AG04450 (cell line): ENCODE measurements at regions not wholly inside any gene's neighbourhood (a gene's known extent, or its start where the extent isn't known, plus 50 kb on each side); places are given as distances from the start of the nearest gene placed in this dataset.

Experiments
- CTCF ChIA-PET: fragments of 300-600, 350-600 bp; formaldehyde crosslinking; extraction: SDS; loops from one replicate; lab custom pipeline; 2022; ENCODE audit warnings: antibody characterized with exemption, inconsistent platforms; lab: Charles Lee
- POLR2A ChIA-PET: fragments of 350-600 bp; formaldehyde crosslinking; extraction: SDS; loops from one replicate; lab custom pipeline; 2021; ENCODE audit warnings: antibody characterized with exemption, inconsistent platforms; lab: Yijun Ruan, JAX
- DNase-seq: peaks from one replicate; pipeline ENCODE4 v3.0.0-alpha.2; 2011; ENCODE audit warnings: low read depth, low spot score
- H3K27ac ChIP-seq: one replicate; pipeline ENCODE4 v1.5.1; 2012; ENCODE audit warnings: low read depth, low read length, control low read depth
- H3K27me3 ChIP-seq: one replicate; pipeline ENCODE4 v1.6.0; 2012; ENCODE audit warnings: low read length; ENCODE audit not compliant: control insufficient read depth, insufficient read depth
- H3K4me3 ChIP-seq: 2 replicates; pipeline ENCODE4 v1.5.1; 2011; ENCODE audit warnings: mild to moderate bottlenecking, low read depth, low read length, control low read depth
- H3K9me3 ChIP-seq: 2 replicates; pipeline ENCODE4 v1.5.1; 2012; ENCODE audit warnings: low read length; ENCODE audit not compliant: control insufficient read depth, insufficient read depth
- TF ChIP-seq, protein P1 (sequence below): IDR thresholded peaks from 2 replicates; pipeline ENCODE4 v1.5.1; 2011; ENCODE audit warnings: low read depth, low read length, control low read depth, inconsistent platforms

DNA sequence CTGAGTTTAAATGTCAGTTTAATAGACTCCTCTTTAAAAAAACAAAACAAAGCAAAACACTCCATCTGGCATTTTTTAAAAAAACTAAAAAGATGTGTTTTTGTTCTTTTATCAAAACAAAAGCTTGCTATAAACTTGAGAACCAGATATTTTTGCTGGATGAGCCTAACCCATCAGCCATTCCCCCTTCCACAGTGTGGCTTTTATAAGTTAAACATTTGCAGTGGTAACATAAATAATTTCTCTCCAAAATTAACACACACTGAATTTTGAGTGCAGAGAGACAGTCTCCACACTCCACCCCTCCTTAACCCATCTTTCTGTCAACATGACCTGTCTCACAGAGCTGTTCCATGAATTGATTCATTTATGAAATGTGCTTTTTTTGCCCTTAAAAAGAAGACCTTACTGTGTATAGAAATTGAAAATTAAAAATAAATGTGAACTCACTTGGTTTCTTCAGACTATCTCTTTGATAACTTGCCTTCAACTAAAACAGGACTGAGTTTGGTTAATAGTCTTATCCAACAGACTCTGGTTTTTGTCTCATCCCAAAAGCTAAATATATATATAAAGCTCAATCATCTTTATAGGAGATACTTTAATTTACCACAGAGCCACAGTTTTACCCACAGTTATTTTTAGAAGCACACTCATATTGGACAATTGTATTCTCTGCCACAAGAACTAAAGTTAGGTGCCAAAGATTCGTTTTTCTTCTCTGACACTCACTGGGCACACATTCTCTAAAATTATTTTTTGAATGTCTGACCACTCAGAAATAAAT, 64.8 kb upstream of the STK39 start:
- Histone ChIP-seq H3K9me3 (no peaks in the 10 kb centered on the region), H3K27ac (no peak overlapping the region), H3K27me3 (no peaks in the 10 kb centered on the region), H3K4me3 (no peak overlapping the region)
- TF ChIP-seq, protein P1, sequence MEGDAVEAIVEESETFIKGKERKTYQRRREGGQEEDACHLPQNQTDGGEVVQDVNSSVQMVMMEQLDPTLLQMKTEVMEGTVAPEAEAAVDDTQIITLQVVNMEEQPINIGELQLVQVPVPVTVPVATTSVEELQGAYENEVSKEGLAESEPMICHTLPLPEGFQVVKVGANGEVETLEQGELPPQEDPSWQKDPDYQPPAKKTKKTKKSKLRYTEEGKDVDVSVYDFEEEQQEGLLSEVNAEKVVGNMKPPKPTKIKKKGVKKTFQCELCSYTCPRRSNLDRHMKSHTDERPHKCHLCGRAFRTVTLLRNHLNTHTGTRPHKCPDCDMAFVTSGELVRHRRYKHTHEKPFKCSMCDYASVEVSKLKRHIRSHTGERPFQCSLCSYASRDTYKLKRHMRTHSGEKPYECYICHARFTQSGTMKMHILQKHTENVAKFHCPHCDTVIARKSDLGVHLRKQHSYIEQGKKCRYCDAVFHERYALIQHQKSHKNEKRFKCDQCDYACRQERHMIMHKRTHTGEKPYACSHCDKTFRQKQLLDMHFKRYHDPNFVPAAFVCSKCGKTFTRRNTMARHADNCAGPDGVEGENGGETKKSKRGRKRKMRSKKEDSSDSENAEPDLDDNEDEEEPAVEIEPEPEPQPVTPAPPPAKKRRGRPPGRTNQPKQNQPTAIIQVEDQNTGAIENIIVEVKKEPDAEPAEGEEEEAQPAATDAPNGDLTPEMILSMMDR: no peak
- no peak for DNase-seq
- ChIA-PET POLR2A (no interaction called here), CTCF (no interaction called here)

DNA sequence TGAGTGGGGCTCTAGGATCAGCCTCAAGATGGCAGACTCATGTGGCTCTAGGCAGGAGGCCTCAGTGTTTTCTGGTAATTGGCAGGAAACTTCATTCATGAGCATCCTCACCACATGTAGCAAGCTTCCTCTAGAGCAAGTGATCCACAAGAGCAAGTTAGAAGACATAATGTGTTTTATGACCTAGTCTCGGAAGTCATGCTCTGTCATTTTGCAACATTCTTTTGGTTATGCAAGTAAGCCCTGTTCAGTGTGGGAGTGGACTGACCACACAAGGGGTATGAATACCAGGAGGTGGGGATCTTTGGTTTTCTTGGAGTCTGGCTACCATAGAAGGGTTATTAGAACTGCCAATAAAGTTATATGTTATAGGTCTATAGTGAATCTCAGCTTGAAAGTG, 66.8 kb upstream of the STK39 start:
- ChIA-PET POLR2A (no interaction called here), CTCF (interaction anchor here (1.0 to 1.3 kb wide), 2 partner anchors 392 to 445 kb away, joined by 3 read pairs; no protein-coding TSS in a partner anchor)
- TF ChIP-seq, protein P1: no peak
- DNase-seq: no peak
- Histone ChIP-seq H3K9me3 (no peaks in the 10 kb centered on the region), H3K4me3 (no peak overlapping the region), H3K27ac (no peak overlapping the region), H3K27me3 (no peaks in the 10 kb centered on the region)

DNA sequence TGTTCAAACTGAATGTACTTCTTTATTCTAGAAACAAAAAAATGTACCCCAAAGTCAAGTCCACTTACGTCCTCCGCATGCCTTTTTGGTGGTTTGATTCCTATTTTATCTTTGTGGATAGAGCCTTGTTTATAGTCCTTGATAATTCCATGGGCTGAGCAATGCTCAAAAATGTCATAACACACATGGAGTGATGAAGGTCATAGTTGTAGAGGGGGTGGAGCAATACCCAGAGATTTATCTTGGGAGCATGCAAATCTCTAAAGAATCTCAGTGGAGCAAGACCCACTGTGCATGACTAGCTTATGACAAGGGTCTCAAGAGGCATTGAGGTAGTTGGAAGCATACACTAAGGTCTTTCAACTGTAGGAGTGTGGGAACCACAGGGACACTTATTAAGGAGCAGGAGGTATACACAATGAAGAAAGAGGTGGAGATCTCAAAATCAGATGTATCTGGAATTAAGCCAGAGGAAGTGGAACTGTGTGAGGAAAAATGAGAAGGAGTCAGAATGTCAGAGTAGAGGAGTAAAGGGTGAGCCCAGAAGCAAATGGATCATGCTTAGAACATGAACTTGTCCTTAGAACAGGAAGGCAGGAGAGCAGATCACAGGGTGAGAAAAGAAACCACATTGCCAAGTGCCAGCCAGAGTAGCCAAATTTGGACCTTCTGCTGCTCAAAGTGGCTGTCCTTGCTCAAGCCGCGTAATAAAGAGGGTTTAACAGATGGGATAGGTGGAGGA, 68.1 kb upstream of the STK39 start:
- no peaks in the 10 kb centered on the region for H3K27me3 ChIP-seq
- POLR2A ChIA-PET: no interaction called here
- H3K9me3 ChIP-seq: no peaks in the 10 kb centered on the region
- CTCF ChIA-PET: no interaction called here
- H3K27ac ChIP-seq: no peak overlapping the region
- H3K4me3 ChIP-seq: no peak overlapping the region
- no peak for DNase-seq
- TF ChIP-seq, protein P1: no peak

DNA sequence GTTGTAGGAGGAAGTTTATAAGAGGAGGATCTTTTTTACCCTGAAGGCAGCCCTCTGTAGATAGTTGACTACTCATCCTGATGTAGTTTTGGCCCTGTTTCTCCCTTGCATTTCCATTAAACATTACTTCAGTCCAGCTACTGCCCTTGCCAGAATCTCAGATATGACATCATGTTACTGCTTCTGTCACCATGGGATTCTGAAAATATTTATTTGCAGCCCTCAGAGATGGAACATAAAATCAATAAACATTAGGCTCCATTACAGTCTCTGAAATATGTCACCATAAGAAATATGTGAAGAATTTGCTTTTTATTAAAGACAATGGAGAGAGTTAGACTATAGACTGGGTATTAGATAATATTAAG, 68.7 kb upstream of the STK39 start:
- Histone ChIP-seq H3K27me3 (no peaks in the 10 kb centered on the region), H3K4me3 (no peak overlapping the region), H3K27ac (no peak overlapping the region), H3K9me3 (no peaks in the 10 kb centered on the region)
- no peak for DNase-seq
- TF ChIP-seq, protein P1: no peak
- POLR2A ChIA-PET: no interaction called here
- CTCF ChIA-PET: interaction anchor here (0.5 kb wide), 1 partner anchor 8 kb away, joined by 4 read pairs; no protein-coding TSS in a partner anchor

DNA sequence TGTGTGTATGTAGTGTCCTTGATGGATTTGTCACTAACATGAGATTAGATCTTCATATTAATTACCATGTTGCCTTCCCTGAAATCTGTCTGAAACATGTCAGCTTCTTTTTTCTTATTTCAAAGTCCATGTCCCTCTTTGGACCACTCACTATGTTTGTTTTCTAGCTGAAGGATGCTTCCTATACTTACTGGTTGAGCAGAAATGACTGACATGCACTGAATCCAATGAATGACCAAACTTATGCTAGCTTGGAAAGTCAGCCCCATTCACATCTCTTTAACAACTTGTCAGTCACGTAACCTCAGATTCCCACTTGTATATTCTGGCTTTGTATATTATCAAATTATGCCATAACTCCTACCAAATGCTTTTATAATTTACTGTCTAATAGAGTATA, 69.9 kb upstream of the STK39 start:
- Histone ChIP-seq H3K9me3 (no peaks in the 10 kb centered on the region), H3K27ac (no peak overlapping the region), H3K4me3 (no peak overlapping the region), H3K27me3 (peaks cover 5% of the 10 kb centered on the region)
- ChIA-PET CTCF (interaction anchor here (1.0 kb wide), 1 partner anchor 198 kb away, joined by 3 read pairs; no protein-coding TSS in a partner anchor), POLR2A (no interaction called here)
- TF ChIP-seq, protein P1: no peak
- no peak for DNase-seq
